ENCODE measurements at regions not wholly inside any gene's neighbourhood (a gene's known extent, or its start where the extent isn't known, plus 50 kb on each side); places are given as distances from the start of the nearest gene placed in this dataset.

- TF ChIP-seq CTCF (conservative IDR thresholded peaks at IDR 0.05 in 1 of 2, IDR thresholded peaks at IDR 0.05 in 1 of 2; ENCODE audit: extremely low read depth in 1 of 2, insufficient read depth in 1 of 2, low read depth in 1 of 2, low read length in 2 of 2) (no peak), EZH2 (IDR thresholded peaks at IDR 0.05; ENCODE audit: borderline replicate concordance, low read length) (no peak)
Measured at GRCh38 chr2:2662847-2663356, 331.8 kb upstream of the MYT1L start.

Measured in mammary epithelial cell (primary cell).